GM12878 (cell line): ENCODE measurements at regions not wholly inside any gene's neighbourhood (a gene's known extent, or its start where the extent isn't known, plus 50 kb on each side); places are given as distances from the start of the nearest gene placed in this dataset.

ENCODE experiments used
- ATAC-seq: fragments of 200-7000 bp; cut with Tn5 transposase; 3 replicates; pipeline ENCODE4 v1.9.1; 2020; ENCODE audit warnings: mild to moderate bottlenecking, moderate library complexity
- BruUV-seq: library from RNA; stranded (reverse); fragments of 400-500 nt; replicated peaks from 2 replicates; lab custom pipeline; 2021; lab: Mats Ljungman, UMichigan
- CTCF ChIA-PET: fragments of 300-600 bp; sonication (Branson Sonifier 250); formaldehyde crosslinking; extraction: SDS; loops from one replicate; lab custom pipeline; 2021; ENCODE audit warnings: inconsistent platforms; lab: Yijun Ruan, JAX
- POLR2A ChIA-PET: fragments of 350-600 bp; formaldehyde crosslinking; extraction: SDS; loops from one replicate; lab custom pipeline; 2021; ENCODE audit warnings: inconsistent platforms; lab: Charles Lee
- RAD21 ChIA-PET: fragments of 300-600 bp; sonication (Branson Sonifier 250); formaldehyde crosslinking; loops from one replicate; lab custom pipeline; 2023; ENCODE audit warnings: antibody characterized with exemption; ENCODE audit not compliant: unreplicated experiment; lab: Charles Lee
- SMC1A ChIA-PET: fragments of 300-600 bp; sonication (Branson Sonifier 250); formaldehyde crosslinking; loops from one replicate; lab custom pipeline; 2023; ENCODE audit not compliant: unreplicated experiment, uncharacterized antibody; lab: Charles Lee
- DNase-seq: peaks from one replicate; pipeline ENCODE4 v3.0.0-alpha.2; 2011; ENCODE audit warnings: low read depth, low spot score
- FAIRE-seq: peaks from 3 replicates; lab custom pipeline; 2011; peaks lifted over from hg19 to GRCh38; lab: Jason Lieb, UNC
- H2AFZ ChIP-seq: 2 replicates; pipeline ENCODE4 v1.6.0; 2011; ENCODE audit warnings: low read depth, low read length, control low read depth; ENCODE audit not compliant: control insufficient read depth
- H3K27ac ChIP-seq: 2 replicates; pipeline ENCODE4 v1.5.1; 2011; ENCODE audit warnings: control low read depth; ENCODE audit not compliant: control insufficient read depth, insufficient read depth
- H3K27me3 ChIP-seq, 2 experiments: replicated peaks in 1 of 2; 2 replicates each; pipeline versions ENCODE4 v1.6.0 to v1.6.1; 2011; ENCODE audit warnings: low read length in 1 of 2; ENCODE audit not compliant: control insufficient read depth in 2 of 2, insufficient read depth in 2 of 2
- H3K36me3 ChIP-seq, 2 experiments: 2 replicates each; pipeline ENCODE4 v1.5.1; 2011; ENCODE audit warnings: low read length in 1 of 2; ENCODE audit not compliant: control insufficient read depth in 2 of 2, insufficient read depth in 2 of 2
- H3K4me1 ChIP-seq: 2 replicates; pipeline ENCODE4 v1.6.1; 2011; ENCODE audit warnings: mild to moderate bottlenecking, low read length, moderate library complexity, mixed read lengths; ENCODE audit not compliant: control insufficient read depth, insufficient read depth
- H3K4me2 ChIP-seq: 2 replicates; pipeline ENCODE4 v1.6.0; 2011; ENCODE audit warnings: control low read depth; ENCODE audit not compliant: control insufficient read depth, insufficient read depth
- H3K4me3 ChIP-seq: fragments of 200-600 bp; sonication (generic); 2 replicates; pipeline ENCODE4 v1.5.1; 2016
- H3K79me2 ChIP-seq: 2 replicates; pipeline ENCODE4 v1.6.0; 2011; ENCODE audit warnings: low read length; ENCODE audit not compliant: control insufficient read depth, insufficient read depth
- H3K9ac ChIP-seq: 2 replicates; pipeline ENCODE4 v1.8.0; 2011; ENCODE audit warnings: low read length, control low read depth, mixed read lengths; ENCODE audit not compliant: control insufficient read depth, insufficient read depth
- H3K9me3 ChIP-seq: replicated peaks from 3 replicates; pipeline ENCODE4 v1.5.1; 2011; ENCODE audit warnings: mild to moderate bottlenecking, low read length; ENCODE audit not compliant: control insufficient read depth, insufficient read depth
- H4K20me1 ChIP-seq: 2 replicates; pipeline ENCODE4 v1.6.0; 2011; ENCODE audit not compliant: control insufficient read depth, insufficient read depth
- ATF2 ChIP-seq: IDR thresholded peaks from 2 replicates; pipeline ENCODE4 v1.6.1; 2012; ENCODE audit warnings: low read length, inconsistent platforms
- CBFB ChIP-seq: IDR thresholded peaks from 2 replicates; pipeline ENCODE4 v1.6.1; 2016; ENCODE audit warnings: antibody characterized with exemption, low read depth
- E2F8 ChIP-seq: fragments of 450-650 bp; IDR thresholded peaks from 2 replicates; pipeline ENCODE4 v1.6.1; 2018; ENCODE audit warnings: mild to moderate bottlenecking, low read depth, moderate library complexity; ENCODE audit not compliant: partially characterized antibody
- FOXM1 ChIP-seq: IDR thresholded peaks from 2 replicates; pipeline ENCODE4 v1.6.1; 2012; ENCODE audit warnings: low read depth, mild to moderate bottlenecking, inconsistent platforms, low read length, moderate library complexity
- MEF2A ChIP-seq: IDR thresholded peaks from 2 replicates; pipeline ENCODE4 v1.6.1; 2011; ENCODE audit warnings: low read depth, mild to moderate bottlenecking, low read length, moderate library complexity; ENCODE audit not compliant: insufficient read depth
- PAX5 ChIP-seq: IDR thresholded peaks from 2 replicates; pipeline ENCODE4 v1.6.1; 2011; ENCODE audit warnings: low read depth, low read length, borderline replicate concordance
- POLR2AphosphoS2 ChIP-seq: IDR thresholded peaks from 2 replicates; pipeline ENCODE4 v1.6.1; 2011; ENCODE audit warnings: low read depth, mild to moderate bottlenecking, low read length, improper control_type of control experiment, moderate library complexity
- POU2F2 ChIP-seq: IDR thresholded peaks from 3 replicates; pipeline ENCODE4 v1.6.1; 2011; ENCODE audit warnings: low read depth, mild to moderate bottlenecking, low read length, borderline replicate concordance
- RELA ChIP-seq: fragments of 450-650 bp; IDR thresholded peaks from 2 replicates; pipeline ENCODE4 v1.8.0; 2014; ENCODE audit warnings: borderline replicate concordance; ENCODE audit not compliant: partially characterized antibody
- SIX5 ChIP-seq: IDR thresholded peaks from 2 replicates; pipeline ENCODE4 v1.6.1; 2011; ENCODE audit warnings: mild to moderate bottlenecking, low read depth, low read length, moderate library complexity; ENCODE audit not compliant: severe bottlenecking
- SMAD1 ChIP-seq: fragments of 450-650 bp; IDR thresholded peaks from 2 replicates; pipeline ENCODE4 v1.6.1; 2018; ENCODE audit warnings: mild to moderate bottlenecking, low read depth; ENCODE audit not compliant: partially characterized antibody
- WRNIP1 ChIP-seq: IDR thresholded peaks from 2 replicates; pipeline ENCODE4 v1.6.1; 2011; ENCODE audit warnings: low read depth, low read length, improper control_type of control experiment, borderline replicate concordance
- ZBTB33 ChIP-seq: fragments of 450-650 bp; IDR thresholded peaks from 2 replicates; pipeline ENCODE4 v1.6.1; 2017; ENCODE audit warnings: mild to moderate bottlenecking
- ZNF207 ChIP-seq: fragments of 450-650 bp; IDR thresholded peaks from 2 replicates; pipeline ENCODE4 v1.6.1; 2014; ENCODE audit warnings: antibody characterized with exemption, mild to moderate bottlenecking, borderline replicate concordance
- ZNF622 ChIP-seq: fragments of 450-650 bp; IDR thresholded peaks from 2 replicates; pipeline ENCODE4 v1.6.1; 2017; ENCODE audit warnings: mild to moderate bottlenecking, inconsistent platforms
- ZSCAN29 ChIP-seq: fragments of 450-650 bp; IDR thresholded peaks from 2 replicates; pipeline ENCODE4 v1.6.1; 2017; ENCODE audit warnings: mild to moderate bottlenecking, moderate library complexity
- WGBS: methylation state at CpG from one replicate; pipeline ENCODE4 v1.1.6; 2016; ENCODE audit warnings: low lambda C conversion rate; ENCODE audit not compliant: insufficient replicate concordance, insufficient coverage; ENCODE audit errors: missing lambda C conversion rate; 5-methylcytosine and 5-hydroxymethylcytosine counted together
- in situ Hi-C: fragments of 300-500 bp; cut with MboI; formaldehyde crosslinking; loops from 9 replicates; pipeline ENCODE4 v1.14.3; 2018; ENCODE audit warnings: mixed read lengths
- intact Hi-C: fragments of 100-400 bp; cut with micrococcal nuclease; formaldehyde crosslinking; loops from one replicate; pipeline ENCODE4 v1.14.2; 2022; ENCODE audit not compliant: unreplicated experiment
- TF ChIP-seq, protein P1 (sequence below): fragments of 450-650 bp; IDR thresholded peaks from 2 replicates; pipeline ENCODE4 v1.6.1; 2017; ENCODE audit warnings: mild to moderate bottlenecking, low read depth, inconsistent platforms; ENCODE audit not compliant: poor library complexity, severe bottlenecking

GRCh38 chr14:34177466-34177865 lies 226.6 kb upstream of the EGLN3 start:
- SMC1A ChIA-PET = no interaction called here
- no peaks in the 10 kb centered on the region for H4K20me1 ChIP-seq
- CTCF ChIA-PET = no interaction called here
- in situ Hi-C loops = no loop called here
- no peak overlapping the region for H3K27ac ChIP-seq
- FAIRE-seq (no peak), ATAC-seq (no peak), DNase-seq (no peak)
- 73% methylated on average over 2 of the region's 2 CpGs for WGBS
- H3K36me3 ChIP-seq = no peaks in the 10 kb centered on the region
- RAD21 ChIA-PET = no interaction called here
- H3K4me1 ChIP-seq = peaks cover 15% of the 10 kb centered on the region
- POLR2A ChIA-PET = no interaction called here
- no peak overlapping the region for H3K4me3 ChIP-seq
- no peaks in the 10 kb centered on the region for H3K27me3 ChIP-seq
- H3K9ac ChIP-seq = no peak overlapping the region
- no peaks in the 10 kb centered on the region for H3K79me2 ChIP-seq
- intact Hi-C loops = no loop called here
- no TSS peak for BruUV-seq
- TF ChIP-seq, protein P1, sequence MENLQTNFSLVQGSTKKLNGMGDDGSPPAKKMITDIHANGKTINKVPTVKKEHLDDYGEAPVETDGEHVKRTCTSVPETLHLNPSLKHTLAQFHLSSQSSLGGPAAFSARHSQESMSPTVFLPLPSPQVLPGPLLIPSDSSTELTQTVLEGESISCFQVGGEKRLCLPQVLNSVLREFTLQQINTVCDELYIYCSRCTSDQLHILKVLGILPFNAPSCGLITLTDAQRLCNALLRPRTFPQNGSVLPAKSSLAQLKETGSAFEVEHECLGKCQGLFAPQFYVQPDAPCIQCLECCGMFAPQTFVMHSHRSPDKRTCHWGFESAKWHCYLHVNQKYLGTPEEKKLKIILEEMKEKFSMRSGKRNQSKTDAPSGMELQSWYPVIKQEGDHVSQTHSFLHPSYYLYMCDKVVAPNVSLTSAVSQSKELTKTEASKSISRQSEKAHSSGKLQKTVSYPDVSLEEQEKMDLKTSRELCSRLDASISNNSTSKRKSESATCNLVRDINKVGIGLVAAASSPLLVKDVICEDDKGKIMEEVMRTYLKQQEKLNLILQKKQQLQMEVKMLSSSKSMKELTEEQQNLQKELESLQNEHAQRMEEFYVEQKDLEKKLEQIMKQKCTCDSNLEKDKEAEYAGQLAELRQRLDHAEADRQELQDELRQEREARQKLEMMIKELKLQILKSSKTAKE = no peak
- TF ChIP-seq ZBTB33 = no peak
- no peak for TF ChIP-seq ZNF622
- TF ChIP-seq FOXM1 = no peak
- TF ChIP-seq RELA = no peak
- no peak for TF ChIP-seq SMAD1
- no peak for TF ChIP-seq ZNF207
- TF ChIP-seq CBFB = no peak
- TF ChIP-seq ZSCAN29 = no peak
- TF ChIP-seq MEF2A = no peak
- TF ChIP-seq PAX5 = no peak
- no peak for TF ChIP-seq WRNIP1
- no peak for TF ChIP-seq POU2F2
- no peak for TF ChIP-seq E2F8
- no peak for TF ChIP-seq ATF2
- TF ChIP-seq POLR2AphosphoS2 = no peak
- TF ChIP-seq SIX5 = no peak
- H3K9me3 ChIP-seq = no peaks in the 10 kb centered on the region
- H2AFZ ChIP-seq = no peak overlapping the region
- no peak overlapping the region for H3K4me2 ChIP-seq
